ENCODE measurements at regions not wholly inside any gene's neighbourhood (a gene's known extent, or its start where the extent isn't known, plus 50 kb on each side); places are given as distances from the start of the nearest gene placed in this dataset.

DNA sequence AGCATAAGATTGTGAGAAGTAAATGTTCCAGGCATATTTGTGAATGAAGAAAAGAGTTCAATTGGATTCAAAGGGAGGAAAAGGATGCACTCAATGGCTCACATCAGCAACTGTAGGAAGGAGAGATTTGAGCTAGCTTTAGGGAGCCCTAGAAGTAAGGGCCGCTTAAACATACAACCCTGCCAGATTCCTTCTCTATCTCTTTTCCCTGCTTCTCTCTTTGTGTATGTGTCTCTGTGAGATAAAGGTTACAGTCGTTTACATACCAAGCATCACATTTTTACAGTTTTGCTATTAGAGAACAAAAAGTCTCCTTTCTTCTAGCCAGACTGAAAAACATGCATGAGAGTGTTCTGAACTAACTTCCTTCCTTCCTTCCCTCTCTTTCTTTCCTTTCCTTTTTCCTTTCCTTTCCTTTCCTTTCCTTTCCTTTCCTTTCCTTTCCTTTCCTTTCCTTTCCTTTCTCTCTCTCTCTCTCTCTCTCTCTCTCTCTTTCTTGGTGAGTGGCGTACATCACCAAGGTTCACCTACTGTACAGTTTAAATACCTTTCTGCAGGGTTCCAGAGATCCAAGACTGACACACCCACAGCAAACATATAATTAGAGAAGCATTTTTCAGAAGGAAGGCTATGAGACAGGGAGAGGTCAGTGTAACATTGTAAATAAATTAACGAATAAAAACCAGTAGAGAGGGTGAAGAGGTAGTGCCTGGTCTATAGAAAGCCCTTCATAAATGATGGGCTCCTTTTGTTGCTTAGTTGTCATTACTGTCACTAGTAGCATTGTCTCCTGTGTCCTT, 240.4 kb downstream of the ARL4A start:
- Histone ChIP-seq H3K9me3 (ENCODE audit: control insufficient read depth in 4 of 4, low read length in 3 of 4) (no peaks in the 10 kb centered on the region), H3K36me3 (ENCODE audit: control insufficient read depth in 4 of 4, insufficient read depth in 3 of 4, low read depth in 1 of 4, low read length in 3 of 4) (no peaks in the 10 kb centered on the region), H3K4me3 (ENCODE audit: low read depth in 1 of 3, low read length in 3 of 3) (no peak overlapping the region), H3K27ac (ENCODE audit: low read depth in 1 of 2, low read length in 2 of 2) (no peak overlapping the region), H3K4me1 (ENCODE audit: control insufficient read depth in 4 of 4, insufficient read depth in 4 of 4, low read length in 3 of 4) (peaks cover 0 to 11% (median 3%) of the 10 kb centered on the region in 4 donors), H3K9ac (ENCODE audit: low read depth in 1 of 2, low read length in 2 of 2) (no peak overlapping the region), H3K27me3 (ENCODE audit: control insufficient read depth in 4 of 4, insufficient read depth in 4 of 4, low read length in 3 of 4) (no peaks in the 10 kb centered on the region)
- TF ChIP-seq TAF1 (conservative IDR thresholded peaks at IDR 0.05) (no peak), JUND (IDR thresholded peaks at IDR 0.05) (no peak), FOXA1 (IDR thresholded peaks at IDR 0.05) (no peak), SP1 (IDR thresholded peaks at IDR 0.05) (no peak), EGR1 (IDR thresholded peaks at IDR 0.05; ENCODE audit: low read depth in 2 of 2) (no peak), RAD21 (IDR thresholded peaks at IDR 0.05) (no peak), GABPA (IDR thresholded peaks at IDR 0.05 in 1 of 2, conservative IDR thresholded peaks at IDR 0.05 in 1 of 2) (no peak), RXRA (IDR thresholded peaks at IDR 0.05) (no peak), HNF4G (IDR thresholded peaks at IDR 0.05) (no peak), ZBTB33 (IDR thresholded peaks at IDR 0.05) (no peak), YY1 (IDR thresholded peaks at IDR 0.05) (no peak), HNF4A (conservative IDR thresholded peaks at IDR 0.05) (no peak), FOXA2 (IDR thresholded peaks at IDR 0.05) (no peak)
- TF ChIP-seq, protein P1, sequence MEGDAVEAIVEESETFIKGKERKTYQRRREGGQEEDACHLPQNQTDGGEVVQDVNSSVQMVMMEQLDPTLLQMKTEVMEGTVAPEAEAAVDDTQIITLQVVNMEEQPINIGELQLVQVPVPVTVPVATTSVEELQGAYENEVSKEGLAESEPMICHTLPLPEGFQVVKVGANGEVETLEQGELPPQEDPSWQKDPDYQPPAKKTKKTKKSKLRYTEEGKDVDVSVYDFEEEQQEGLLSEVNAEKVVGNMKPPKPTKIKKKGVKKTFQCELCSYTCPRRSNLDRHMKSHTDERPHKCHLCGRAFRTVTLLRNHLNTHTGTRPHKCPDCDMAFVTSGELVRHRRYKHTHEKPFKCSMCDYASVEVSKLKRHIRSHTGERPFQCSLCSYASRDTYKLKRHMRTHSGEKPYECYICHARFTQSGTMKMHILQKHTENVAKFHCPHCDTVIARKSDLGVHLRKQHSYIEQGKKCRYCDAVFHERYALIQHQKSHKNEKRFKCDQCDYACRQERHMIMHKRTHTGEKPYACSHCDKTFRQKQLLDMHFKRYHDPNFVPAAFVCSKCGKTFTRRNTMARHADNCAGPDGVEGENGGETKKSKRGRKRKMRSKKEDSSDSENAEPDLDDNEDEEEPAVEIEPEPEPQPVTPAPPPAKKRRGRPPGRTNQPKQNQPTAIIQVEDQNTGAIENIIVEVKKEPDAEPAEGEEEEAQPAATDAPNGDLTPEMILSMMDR (IDR thresholded peaks at IDR 0.05; ENCODE audit: low read depth, low read length, missing input control): no peak
- TF ChIP-seq, protein P2, sequence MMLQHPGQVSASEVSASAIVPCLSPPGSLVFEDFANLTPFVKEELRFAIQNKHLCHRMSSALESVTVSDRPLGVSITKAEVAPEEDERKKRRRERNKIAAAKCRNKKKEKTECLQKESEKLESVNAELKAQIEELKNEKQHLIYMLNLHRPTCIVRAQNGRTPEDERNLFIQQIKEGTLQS (IDR thresholded peaks at IDR 0.05): no peak
- 77% methylated on average over 4 of the region's 4 CpGs for WGBS
- no peak for DNase-seq (ENCODE audit: low spot score)

DNA sequence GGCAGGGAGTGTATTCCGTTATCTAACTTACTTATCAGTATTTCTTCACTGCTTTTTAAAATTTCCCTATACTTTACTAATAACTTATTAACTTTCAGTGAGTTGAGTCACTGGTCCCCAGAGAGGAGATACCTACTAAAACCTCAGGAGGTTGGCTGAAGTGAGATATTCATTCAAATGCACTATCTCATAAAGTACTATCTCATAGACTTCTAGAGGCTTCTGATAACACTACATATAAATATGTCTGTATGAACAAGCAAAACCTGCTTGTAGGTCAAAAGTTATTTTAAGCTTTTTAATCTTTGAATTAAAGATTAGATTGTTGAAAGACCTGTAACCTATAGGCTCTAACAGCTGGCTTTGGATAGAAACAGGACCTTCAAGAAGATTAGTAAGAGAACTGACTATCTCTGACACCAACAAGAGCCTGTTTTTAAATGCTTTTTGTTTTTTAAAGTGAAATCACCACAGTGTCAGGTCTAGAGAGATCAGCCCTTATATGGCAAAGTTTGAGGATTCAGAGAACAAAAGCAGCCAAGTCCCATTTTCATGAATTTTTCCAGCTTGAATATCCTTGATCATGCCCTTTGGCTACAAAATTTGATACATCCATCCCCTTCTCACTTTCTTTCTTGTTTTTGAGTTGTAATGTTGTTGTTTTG, 242.2 kb downstream of the ARL4A start:
- 59% methylated on average over 1 of the region's 1 CpG for WGBS
- no peaks in the 10 kb centered on the region for H3K36me3 ChIP-seq (ENCODE audit: control insufficient read depth in 4 of 4, insufficient read depth in 3 of 4, low read depth in 1 of 4, low read length in 3 of 4)
- no peak overlapping the region for H3K9ac ChIP-seq (ENCODE audit: low read depth in 1 of 2, low read length in 2 of 2)
- TF ChIP-seq HNF4A (conservative IDR thresholded peaks at IDR 0.05) (no peak), FOXA2 (IDR thresholded peaks at IDR 0.05) (no peak)
- no peak overlapping the region for H3K4me3 ChIP-seq (ENCODE audit: low read depth in 1 of 3, low read length in 3 of 3)
- no peak for DNase-seq (ENCODE audit: low spot score)
- H3K9me3 ChIP-seq (ENCODE audit: control insufficient read depth in 4 of 4, low read length in 3 of 4): no peaks in the 10 kb centered on the region
- no peaks in the 10 kb centered on the region for H3K27me3 ChIP-seq (ENCODE audit: control insufficient read depth in 4 of 4, insufficient read depth in 4 of 4, low read length in 3 of 4)
- no peak overlapping the region for H3K27ac ChIP-seq (ENCODE audit: low read depth in 1 of 2, low read length in 2 of 2)
- peaks cover 0 to 2% (median 0%) of the 10 kb centered on the region in 4 donors for H3K4me1 ChIP-seq (ENCODE audit: control insufficient read depth in 4 of 4, insufficient read depth in 4 of 4, low read length in 3 of 4)

Measured in liver (tissue), 8 donors.